ENCODE measurements at regions not wholly inside any gene's neighbourhood (a gene's known extent, or its start where the extent isn't known, plus 50 kb on each side); places are given as distances from the start of the nearest gene placed in this dataset.

GRCh38 chr7:34603711-34604444 is 54.1 kb upstream of the NPSR1 start:
- no peak for DNase-seq (ENCODE audit: low spot score)
